ENCODE measurements at regions not wholly inside any gene's neighbourhood (a gene's known extent, or its start where the extent isn't known, plus 50 kb on each side); places are given as distances from the start of the nearest gene placed in this dataset.

- H3K27me3 Mint-ChIP-seq (ENCODE audit: insufficient read depth, low read depth) = peaks cover 5% of the 10 kb centered on the region
- Histone ChIP-seq H3K4me3 (no peak overlapping the region), H3K27me3 (no peaks in the 10 kb centered on the region), H3K4me1 (no peaks in the 10 kb centered on the region), H3K79me2 (ENCODE audit: low read depth) (no peaks in the 10 kb centered on the region), H3K9ac (no peak overlapping the region), H2AFZ (replicated peaks) (no peak overlapping the region), H3K9me3 (ENCODE audit: low read depth) (no peaks in the 10 kb centered on the region), H3K4me2 (no peak overlapping the region), H4K20me1 (ENCODE audit: low read depth) (no peaks in the 10 kb centered on the region), H3K36me3 (no peaks in the 10 kb centered on the region), H3F3A (ENCODE audit: low read depth) (no peaks in the 10 kb centered on the region), H3K27ac (no peak overlapping the region)
- no peaks in the 10 kb centered on the region for H3K36me3 Mint-ChIP-seq
- TF ChIP-seq EZH2phosphoT487 (IDR thresholded peaks at IDR 0.05) (no peak), EZH2 (IDR thresholded peaks at IDR 0.05) (no peak)
- no peaks in the 10 kb centered on the region for H3K4me1 Mint-ChIP-seq
- DNase-seq (ENCODE audit: low spot score) = no peak
- no peak overlapping the region for H3K27ac Mint-ChIP-seq
- H3K4me3 Mint-ChIP-seq = no peak overlapping the region
- peaks cover 8% of the 10 kb centered on the region for H3K9me3 Mint-ChIP-seq
These were observed 73.7 kb downstream of the EVX1 start for GRCh38 chr7:27316311-27316710.

- Histone ChIP-seq H3K4me1 (no peaks in the 10 kb centered on the region), H4K20me1 (ENCODE audit: low read depth) (no peaks in the 10 kb centered on the region), H2AFZ (replicated peaks) (no peak overlapping the region), H3K79me2 (ENCODE audit: low read depth) (no peaks in the 10 kb centered on the region), H3K4me2 (no peak overlapping the region), H3K9me3 (ENCODE audit: low read depth) (no peaks in the 10 kb centered on the region), H3F3A (ENCODE audit: low read depth) (no peaks in the 10 kb centered on the region), H3K4me3 (no peak overlapping the region), H3K27ac (no peak overlapping the region), H3K9ac (no peak overlapping the region), H3K36me3 (no peaks in the 10 kb centered on the region), H3K27me3 (no peaks in the 10 kb centered on the region)
- Mint-ChIP-seq H3K36me3 (no peaks in the 10 kb centered on the region), H3K27ac (no peak overlapping the region), H3K27me3 (ENCODE audit: insufficient read depth, low read depth) (no peaks in the 10 kb centered on the region), H3K4me3 (no peak overlapping the region), H3K9me3 (peaks cover under 1% of the 10 kb centered on the region), H3K4me1 (no peaks in the 10 kb centered on the region)
- no peak for DNase-seq (ENCODE audit: low spot score)
- no peak for TF ChIP-seq EZH2 (IDR thresholded peaks at IDR 0.05)
- TF ChIP-seq CTCF (IDR thresholded peaks at IDR 0.05) = no peak
- TF ChIP-seq EZH2phosphoT487 (IDR thresholded peaks at IDR 0.05) = no peak
These were observed 81.6 kb downstream of the EVX1 start for GRCh38 chr7:27324246-27324645.

- Mint-ChIP-seq H3K27me3 (ENCODE audit: insufficient read depth, low read depth) (no peaks in the 10 kb centered on the region), H3K9me3 (peaks cover 6% of the 10 kb centered on the region), H3K36me3 (no peaks in the 10 kb centered on the region), H3K4me1 (no peaks in the 10 kb centered on the region), H3K27ac (no peak overlapping the region), H3K4me3 (no peak overlapping the region)
- H3K9me3 ChIP-seq (ENCODE audit: low read depth) = no peaks in the 10 kb centered on the region
- H3F3A ChIP-seq (ENCODE audit: low read depth) = no peaks in the 10 kb centered on the region
- no peaks in the 10 kb centered on the region for H3K79me2 ChIP-seq (ENCODE audit: low read depth)
- H3K36me3 ChIP-seq = no peaks in the 10 kb centered on the region
- H3K27me3 ChIP-seq = no peaks in the 10 kb centered on the region
- H3K4me2 ChIP-seq = no peak overlapping the region
- no peaks in the 10 kb centered on the region for H3K4me1 ChIP-seq
- H3K9ac ChIP-seq = no peak overlapping the region
- no peak overlapping the region for H3K27ac ChIP-seq
- H4K20me1 ChIP-seq (ENCODE audit: low read depth) = no peaks in the 10 kb centered on the region
- peak; percentile 25 for TF ChIP-seq CTCF (IDR thresholded peaks at IDR 0.05)
- TF ChIP-seq EZH2 (IDR thresholded peaks at IDR 0.05) = no peak
- TF ChIP-seq EZH2phosphoT487 (IDR thresholded peaks at IDR 0.05) = no peak
- no peak for DNase-seq (ENCODE audit: low spot score)
- no peak overlapping the region for H3K4me3 ChIP-seq
- peak overlapping the region; percentile 29 for H2AFZ ChIP-seq (replicated peaks)
These were observed 87.3 kb downstream of the EVX1 start for GRCh38 chr7:27329909-27330308.

GRCh38 chr7:27339478-27339877 is 96.9 kb downstream of the EVX1 start:
- DNase-seq (ENCODE audit: low spot score) = no peak

More at GRCh38 chr7:27339478-27339877, 96.9 kb downstream of the EVX1 start:
- H3K4me3 ChIP-seq = no peak overlapping the region
- peak overlapping the region; percentile 36 for H2AFZ ChIP-seq (replicated peaks)
- no peaks in the 10 kb centered on the region for H3F3A ChIP-seq (ENCODE audit: low read depth)
- Mint-ChIP-seq H3K36me3 (no peaks in the 10 kb centered on the region), H3K4me3 (no peak overlapping the region), H3K27me3 (ENCODE audit: insufficient read depth, low read depth) (peaks cover 2% of the 10 kb centered on the region), H3K4me1 (peaks cover 2% of the 10 kb centered on the region), H3K27ac (no peak overlapping the region), H3K9me3 (no peaks in the 10 kb centered on the region)
- H3K4me1 ChIP-seq = no peaks in the 10 kb centered on the region
- H3K9me3 ChIP-seq (ENCODE audit: low read depth) = no peaks in the 10 kb centered on the region
- H3K36me3 ChIP-seq = no peaks in the 10 kb centered on the region
- no peaks in the 10 kb centered on the region for H3K79me2 ChIP-seq (ENCODE audit: low read depth)
- no peak overlapping the region for H3K9ac ChIP-seq
- H4K20me1 ChIP-seq (ENCODE audit: low read depth) = no peaks in the 10 kb centered on the region
- no peak overlapping the region for H3K27ac ChIP-seq
- H3K4me2 ChIP-seq = no peak overlapping the region
- no peaks in the 10 kb centered on the region for H3K27me3 ChIP-seq
- TF ChIP-seq EZH2phosphoT487 (IDR thresholded peaks at IDR 0.05) (no peak), CTCF (IDR thresholded peaks at IDR 0.05) (no peak), EZH2 (IDR thresholded peaks at IDR 0.05) (no peak)

Measured in neural progenitor cell (in vitro differentiated cells).